ENCODE measurements at regions not wholly inside any gene's neighbourhood (a gene's known extent, or its start where the extent isn't known, plus 50 kb on each side); places are given as distances from the start of the nearest gene placed in this dataset.

DNA sequence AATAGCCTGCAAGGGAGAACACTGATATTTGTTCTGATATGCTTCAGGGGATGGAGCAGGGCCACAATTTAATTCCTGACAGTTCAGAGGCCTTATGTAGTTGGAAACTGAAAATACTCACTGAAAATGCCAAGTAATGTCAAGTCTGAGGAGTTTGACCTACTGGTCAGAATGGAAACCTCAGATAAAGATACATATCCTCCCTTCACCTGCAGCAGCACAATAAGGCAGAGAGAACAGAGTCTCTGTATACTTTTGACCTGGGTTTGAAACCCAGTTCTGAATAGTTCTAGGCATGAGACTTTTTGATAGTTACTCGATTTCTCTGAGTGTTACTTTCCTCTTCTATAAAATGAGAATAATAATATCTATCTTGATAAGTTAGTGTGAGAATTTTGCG is 65.8 kb upstream of the TRPC5 start:
- intact Hi-C loops (cut with micrococcal nuclease; ENCODE audit: unreplicated experiment), result no loop called here

DNA sequence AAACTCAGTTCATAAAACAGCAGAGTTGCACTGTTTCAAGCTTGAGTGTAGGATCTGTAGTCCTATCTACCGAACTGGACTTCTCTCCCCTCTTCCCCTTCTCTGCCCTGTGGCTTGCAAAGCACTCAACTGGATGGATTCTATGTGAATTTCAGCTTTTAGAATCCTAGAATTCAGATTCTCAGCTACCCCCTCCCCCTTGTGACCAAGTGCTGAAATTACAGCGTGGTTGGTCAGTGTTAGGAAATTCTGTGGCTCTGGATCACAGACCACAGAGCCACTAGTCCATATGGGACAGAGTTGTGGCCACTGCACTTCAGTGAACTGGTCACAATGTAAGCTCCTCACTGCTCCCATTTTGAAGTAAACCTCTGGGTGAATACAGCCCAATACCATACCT is 64.6 kb upstream of the TRPC5 start:
- Histone ChIP-seq H2AFZ (no peak overlapping the region), H3K27ac (no peak overlapping the region), H3F3A (ENCODE audit: insufficient read depth, low read depth) (no peaks in the 10 kb centered on the region), H3K9me3 (ENCODE audit: insufficient read depth, low read depth) (no peaks in the 10 kb centered on the region), H3K4me2 (no peak overlapping the region), H3K4me1 (replicated peaks; ENCODE audit: insufficient read depth) (no peaks in the 10 kb centered on the region), H3K36me3 (ENCODE audit: low read depth) (no peaks in the 10 kb centered on the region), H3K27me3 (ENCODE audit: insufficient read depth, low read depth) (0 out of 2 replicates have a peak, but pooled peaks cover 8% of the 10 kb centered on the region), H4K20me1 (ENCODE audit: insufficient read depth) (no peaks in the 10 kb centered on the region), H3K9me2 (ENCODE audit: insufficient read depth) (no peaks in the 10 kb centered on the region), H3K79me2 (ENCODE audit: low read depth) (no peaks in the 10 kb centered on the region), H3K4me3 (no peak overlapping the region)
- ChIA-PET CTCF (no interaction called here), POLR2A (ENCODE audit: unreplicated experiment) (no interaction called here)
- TF ChIP-seq, protein P1, sequence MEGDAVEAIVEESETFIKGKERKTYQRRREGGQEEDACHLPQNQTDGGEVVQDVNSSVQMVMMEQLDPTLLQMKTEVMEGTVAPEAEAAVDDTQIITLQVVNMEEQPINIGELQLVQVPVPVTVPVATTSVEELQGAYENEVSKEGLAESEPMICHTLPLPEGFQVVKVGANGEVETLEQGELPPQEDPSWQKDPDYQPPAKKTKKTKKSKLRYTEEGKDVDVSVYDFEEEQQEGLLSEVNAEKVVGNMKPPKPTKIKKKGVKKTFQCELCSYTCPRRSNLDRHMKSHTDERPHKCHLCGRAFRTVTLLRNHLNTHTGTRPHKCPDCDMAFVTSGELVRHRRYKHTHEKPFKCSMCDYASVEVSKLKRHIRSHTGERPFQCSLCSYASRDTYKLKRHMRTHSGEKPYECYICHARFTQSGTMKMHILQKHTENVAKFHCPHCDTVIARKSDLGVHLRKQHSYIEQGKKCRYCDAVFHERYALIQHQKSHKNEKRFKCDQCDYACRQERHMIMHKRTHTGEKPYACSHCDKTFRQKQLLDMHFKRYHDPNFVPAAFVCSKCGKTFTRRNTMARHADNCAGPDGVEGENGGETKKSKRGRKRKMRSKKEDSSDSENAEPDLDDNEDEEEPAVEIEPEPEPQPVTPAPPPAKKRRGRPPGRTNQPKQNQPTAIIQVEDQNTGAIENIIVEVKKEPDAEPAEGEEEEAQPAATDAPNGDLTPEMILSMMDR (conservative IDR thresholded peaks at IDR 0.05), result peak; percentile 73
- no peak for TF ChIP-seq EZH2 (IDR thresholded peaks at IDR 0.05; ENCODE audit: low read depth)
- no TSS peak for BruUV-seq (replicated peaks)
- DNase-seq, result no peak
- intact Hi-C loops (cut with micrococcal nuclease; ENCODE audit: unreplicated experiment), result no loop called here

More for the DNA sequence above, 65.8 kb upstream of the TRPC5 start:
- Histone ChIP-seq H3K27me3 (ENCODE audit: insufficient read depth, low read depth) (0 out of 2 replicates have a peak, but pooled peaks cover 8% of the 10 kb centered on the region), H3K4me3 (no peak overlapping the region), H3K4me1 (replicated peaks; ENCODE audit: insufficient read depth) (no peaks in the 10 kb centered on the region), H3K36me3 (ENCODE audit: low read depth) (no peaks in the 10 kb centered on the region), H3K9me3 (ENCODE audit: insufficient read depth, low read depth) (no peaks in the 10 kb centered on the region), H3F3A (ENCODE audit: insufficient read depth, low read depth) (no peaks in the 10 kb centered on the region), H3K4me2 (no peak overlapping the region), H3K9me2 (ENCODE audit: insufficient read depth) (no peaks in the 10 kb centered on the region), H2AFZ (no peak overlapping the region), H3K27ac (no peak overlapping the region), H4K20me1 (ENCODE audit: insufficient read depth) (no peaks in the 10 kb centered on the region), H3K79me2 (ENCODE audit: low read depth) (no peaks in the 10 kb centered on the region)
- DNase-seq, result no peak
- ChIA-PET CTCF (no interaction called here), POLR2A (ENCODE audit: unreplicated experiment) (no interaction called here)
- TF ChIP-seq EZH2 (IDR thresholded peaks at IDR 0.05; ENCODE audit: low read depth), result no peak
- TF ChIP-seq, protein P1 (conservative IDR thresholded peaks at IDR 0.05), result no peak
- no TSS peak for BruUV-seq (replicated peaks)

DNA sequence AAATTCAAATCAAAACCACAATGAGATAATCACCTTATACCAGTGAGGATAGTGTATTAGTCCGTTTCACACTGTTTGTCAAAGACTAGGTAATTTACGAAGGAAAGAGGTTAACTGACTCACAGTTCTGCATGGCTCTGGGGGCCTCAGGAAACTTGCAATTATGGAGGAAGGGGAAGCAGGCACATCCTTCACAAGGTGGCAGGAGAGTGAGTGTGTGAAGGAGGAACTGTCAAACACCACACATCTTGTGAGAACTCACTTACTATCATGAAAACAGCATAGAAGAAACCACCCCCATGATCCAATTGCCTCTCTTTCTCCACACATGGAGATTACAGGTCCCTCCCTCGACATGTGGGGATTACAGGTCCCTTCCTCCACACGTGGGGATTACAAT is 54.7 kb upstream of the TRPC5 start:
- BruUV-seq (replicated peaks), result no TSS peak
- Histone ChIP-seq H3K9me3 (ENCODE audit: insufficient read depth, low read depth) (no peaks in the 10 kb centered on the region), H3K79me2 (ENCODE audit: low read depth) (no peaks in the 10 kb centered on the region), H3K4me2 (no peak overlapping the region), H3K9me2 (ENCODE audit: insufficient read depth) (no peaks in the 10 kb centered on the region), H3K27ac (no peak overlapping the region), H2AFZ (no peak overlapping the region), H3K4me3 (no peak overlapping the region), H3K4me1 (replicated peaks; ENCODE audit: insufficient read depth) (no peaks in the 10 kb centered on the region), H3F3A (ENCODE audit: insufficient read depth, low read depth) (no peaks in the 10 kb centered on the region), H3K27me3 (ENCODE audit: insufficient read depth, low read depth) (no peaks in the 10 kb centered on the region), H4K20me1 (ENCODE audit: insufficient read depth) (no peaks in the 10 kb centered on the region), H3K36me3 (ENCODE audit: low read depth) (no peaks in the 10 kb centered on the region)
- intact Hi-C loops (cut with micrococcal nuclease; ENCODE audit: unreplicated experiment), result no loop called here
- CTCF ChIA-PET, result no interaction called here
- TF ChIP-seq, protein P1 (conservative IDR thresholded peaks at IDR 0.05), result no peak
- TF ChIP-seq EZH2 (IDR thresholded peaks at IDR 0.05; ENCODE audit: low read depth), result no peak
- no peak for DNase-seq
- POLR2A ChIA-PET (ENCODE audit: unreplicated experiment), result no interaction called here
